ENCODE measurements at regions not wholly inside any gene's neighbourhood (a gene's known extent, or its start where the extent isn't known, plus 50 kb on each side); places are given as distances from the start of the nearest gene placed in this dataset.

DNA sequence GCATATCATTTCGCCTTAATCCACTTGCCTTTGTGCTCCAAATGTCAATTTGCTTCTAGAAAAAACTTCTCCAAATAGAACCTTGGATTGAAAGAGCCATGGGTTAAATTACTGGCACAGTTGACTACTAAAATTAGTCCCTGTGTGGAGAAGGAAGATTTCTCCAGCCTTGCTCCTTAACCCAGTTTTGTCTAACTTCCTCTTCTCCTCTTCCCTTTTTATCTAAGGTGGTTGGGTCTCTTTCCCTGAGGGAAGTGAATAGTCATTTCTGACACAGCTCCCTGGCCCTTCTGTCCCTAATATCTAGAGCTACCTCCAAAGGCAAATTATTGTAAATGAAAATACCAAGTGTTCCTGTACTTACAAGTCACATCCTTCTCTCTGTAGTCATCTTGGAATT is 527.9 kb upstream of the TBL1XR1 start:
- no peaks in the 10 kb centered on the region for H3K27me3 ChIP-seq (ENCODE audit: insufficient read depth, low read depth, low read length)
- H3K27ac ChIP-seq (ENCODE audit: low read length) = no peak overlapping the region
- no peaks in the 10 kb centered on the region for H3K36me3 ChIP-seq (ENCODE audit: insufficient read depth, low read length)
- TF ChIP-seq POLR2AphosphoS5 (IDR thresholded peaks at IDR 0.05) = no peak
- TF ChIP-seq, protein P1, sequence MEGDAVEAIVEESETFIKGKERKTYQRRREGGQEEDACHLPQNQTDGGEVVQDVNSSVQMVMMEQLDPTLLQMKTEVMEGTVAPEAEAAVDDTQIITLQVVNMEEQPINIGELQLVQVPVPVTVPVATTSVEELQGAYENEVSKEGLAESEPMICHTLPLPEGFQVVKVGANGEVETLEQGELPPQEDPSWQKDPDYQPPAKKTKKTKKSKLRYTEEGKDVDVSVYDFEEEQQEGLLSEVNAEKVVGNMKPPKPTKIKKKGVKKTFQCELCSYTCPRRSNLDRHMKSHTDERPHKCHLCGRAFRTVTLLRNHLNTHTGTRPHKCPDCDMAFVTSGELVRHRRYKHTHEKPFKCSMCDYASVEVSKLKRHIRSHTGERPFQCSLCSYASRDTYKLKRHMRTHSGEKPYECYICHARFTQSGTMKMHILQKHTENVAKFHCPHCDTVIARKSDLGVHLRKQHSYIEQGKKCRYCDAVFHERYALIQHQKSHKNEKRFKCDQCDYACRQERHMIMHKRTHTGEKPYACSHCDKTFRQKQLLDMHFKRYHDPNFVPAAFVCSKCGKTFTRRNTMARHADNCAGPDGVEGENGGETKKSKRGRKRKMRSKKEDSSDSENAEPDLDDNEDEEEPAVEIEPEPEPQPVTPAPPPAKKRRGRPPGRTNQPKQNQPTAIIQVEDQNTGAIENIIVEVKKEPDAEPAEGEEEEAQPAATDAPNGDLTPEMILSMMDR (IDR thresholded peaks at IDR 0.05; ENCODE audit: poor library complexity, severe bottlenecking) = no peak
- H3K4me2 ChIP-seq (ENCODE audit: low read length) = no peak overlapping the region
- H4K20me1 ChIP-seq (ENCODE audit: insufficient read depth) = no peaks in the 10 kb centered on the region
- no peaks in the 10 kb centered on the region for H3K79me2 ChIP-seq (replicated peaks; ENCODE audit: insufficient read depth, low read length)
- no peaks in the 10 kb centered on the region for H3F3A ChIP-seq (ENCODE audit: insufficient read depth, low read length, poor library complexity, severe bottlenecking)
- H3K9ac ChIP-seq (ENCODE audit: low read length) = no peak overlapping the region
- no peaks in the 10 kb centered on the region for H3K9me2 ChIP-seq (ENCODE audit: insufficient read depth, low read length)
- no peak overlapping the region for H3K4me3 ChIP-seq (ENCODE audit: low read length)
- H3K9me3 ChIP-seq (ENCODE audit: low read length) = no peaks in the 10 kb centered on the region
- H2AFZ ChIP-seq (ENCODE audit: low read depth, low read length) = no peak overlapping the region

DNA sequence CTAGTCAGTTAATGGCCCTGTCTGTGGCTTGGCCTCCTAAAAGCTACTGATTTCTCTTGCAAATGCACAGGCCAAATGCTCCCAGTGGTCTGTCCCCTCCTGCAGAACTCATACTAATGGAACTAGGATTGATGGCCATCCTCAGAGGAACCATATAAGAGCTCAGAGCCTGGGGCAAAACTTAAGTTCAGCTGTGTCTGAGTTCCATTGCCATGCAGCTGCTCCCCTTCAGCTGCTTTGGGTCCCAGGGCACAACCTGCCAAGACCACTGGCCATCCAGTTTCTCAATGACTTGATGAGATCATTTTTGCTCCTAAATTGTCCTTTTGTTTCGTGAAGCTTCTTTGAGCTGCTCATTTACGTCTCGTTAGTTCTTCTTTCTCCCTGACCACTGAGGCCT is 529.5 kb upstream of the TBL1XR1 start:
- no peak overlapping the region for H2AFZ ChIP-seq (ENCODE audit: low read depth, low read length)
- no peaks in the 10 kb centered on the region for H4K20me1 ChIP-seq (ENCODE audit: insufficient read depth)
- H3K79me2 ChIP-seq (replicated peaks; ENCODE audit: insufficient read depth, low read length) = no peaks in the 10 kb centered on the region
- TF ChIP-seq MXI1 (conservative IDR thresholded peaks at IDR 0.05; ENCODE audit: poor library complexity, severe bottlenecking) (no peak), TAF1 (IDR thresholded peaks at IDR 0.05; ENCODE audit: low read depth) (no peak), SMC3 (conservative IDR thresholded peaks at IDR 0.05; ENCODE audit: poor library complexity) (no peak), EZH2 (IDR thresholded peaks at IDR 0.05; ENCODE audit: borderline replicate concordance, insufficient read depth, low read length, poor library complexity, severe bottlenecking) (no peak), POLR2AphosphoS5 (IDR thresholded peaks at IDR 0.05) (no peak), RAD21 (conservative IDR thresholded peaks at IDR 0.05) (no peak), EP300 (conservative IDR thresholded peaks at IDR 0.05; ENCODE audit: poor library complexity, severe bottlenecking) (no peak)
- TF ChIP-seq, protein P1 (IDR thresholded peaks at IDR 0.05; ENCODE audit: poor library complexity, severe bottlenecking) = no peak
- TF ChIP-seq, protein P2, sequence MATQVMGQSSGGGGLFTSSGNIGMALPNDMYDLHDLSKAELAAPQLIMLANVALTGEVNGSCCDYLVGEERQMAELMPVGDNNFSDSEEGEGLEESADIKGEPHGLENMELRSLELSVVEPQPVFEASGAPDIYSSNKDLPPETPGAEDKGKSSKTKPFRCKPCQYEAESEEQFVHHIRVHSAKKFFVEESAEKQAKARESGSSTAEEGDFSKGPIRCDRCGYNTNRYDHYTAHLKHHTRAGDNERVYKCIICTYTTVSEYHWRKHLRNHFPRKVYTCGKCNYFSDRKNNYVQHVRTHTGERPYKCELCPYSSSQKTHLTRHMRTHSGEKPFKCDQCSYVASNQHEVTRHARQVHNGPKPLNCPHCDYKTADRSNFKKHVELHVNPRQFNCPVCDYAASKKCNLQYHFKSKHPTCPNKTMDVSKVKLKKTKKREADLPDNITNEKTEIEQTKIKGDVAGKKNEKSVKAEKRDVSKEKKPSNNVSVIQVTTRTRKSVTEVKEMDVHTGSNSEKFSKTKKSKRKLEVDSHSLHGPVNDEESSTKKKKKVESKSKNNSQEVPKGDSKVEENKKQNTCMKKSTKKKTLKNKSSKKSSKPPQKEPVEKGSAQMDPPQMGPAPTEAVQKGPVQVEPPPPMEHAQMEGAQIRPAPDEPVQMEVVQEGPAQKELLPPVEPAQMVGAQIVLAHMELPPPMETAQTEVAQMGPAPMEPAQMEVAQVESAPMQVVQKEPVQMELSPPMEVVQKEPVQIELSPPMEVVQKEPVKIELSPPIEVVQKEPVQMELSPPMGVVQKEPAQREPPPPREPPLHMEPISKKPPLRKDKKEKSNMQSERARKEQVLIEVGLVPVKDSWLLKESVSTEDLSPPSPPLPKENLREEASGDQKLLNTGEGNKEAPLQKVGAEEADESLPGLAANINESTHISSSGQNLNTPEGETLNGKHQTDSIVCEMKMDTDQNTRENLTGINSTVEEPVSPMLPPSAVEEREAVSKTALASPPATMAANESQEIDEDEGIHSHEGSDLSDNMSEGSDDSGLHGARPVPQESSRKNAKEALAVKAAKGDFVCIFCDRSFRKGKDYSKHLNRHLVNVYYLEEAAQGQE (IDR thresholded peaks at IDR 0.05; ENCODE audit: borderline replicate concordance) = no peak
- no peaks in the 10 kb centered on the region for H3K9me3 ChIP-seq (ENCODE audit: low read length)
- H3K9ac ChIP-seq (ENCODE audit: low read length) = no peak overlapping the region
- no peaks in the 10 kb centered on the region for H3K27me3 ChIP-seq (ENCODE audit: insufficient read depth, low read depth, low read length)
- H3K4me3 ChIP-seq (ENCODE audit: low read length) = no peak overlapping the region
- no peaks in the 10 kb centered on the region for H3K36me3 ChIP-seq (ENCODE audit: insufficient read depth, low read length)
- no peak overlapping the region for H3K27ac ChIP-seq (ENCODE audit: low read length)
- no peak overlapping the region for H3K4me2 ChIP-seq (ENCODE audit: low read length)
- no peaks in the 10 kb centered on the region for H3K9me2 ChIP-seq (ENCODE audit: insufficient read depth, low read length)
- no peaks in the 10 kb centered on the region for H3F3A ChIP-seq (ENCODE audit: insufficient read depth, low read length, poor library complexity, severe bottlenecking)

All from neural cell (in vitro differentiated cells).